ENCODE measurements at regions not wholly inside any gene's neighbourhood (a gene's known extent, or its start where the extent isn't known, plus 50 kb on each side); places are given as distances from the start of the nearest gene placed in this dataset.

- Histone ChIP-seq H2AFZ (ENCODE audit: low read length) (no peak overlapping the region), H3K36me3 (ENCODE audit: insufficient read depth, low read length) (no peaks in the 10 kb centered on the region), H3K27ac (ENCODE audit: low read depth, low read length, poor library complexity, severe bottlenecking) (no peak overlapping the region), H3K4me3 (ENCODE audit: low read depth, low read length, poor library complexity, severe bottlenecking) (no peak overlapping the region), H3K79me2 (ENCODE audit: insufficient read depth, low read depth, low read length) (no peaks in the 10 kb centered on the region), H3K9me2 (ENCODE audit: insufficient read depth, low read length) (no peaks in the 10 kb centered on the region), H3K4me1 (ENCODE audit: insufficient read depth, low read length, poor library complexity, severe bottlenecking) (no peaks in the 10 kb centered on the region), H3K4me2 (ENCODE audit: low read length) (no peak overlapping the region), H4K20me1 (ENCODE audit: insufficient read depth, low read length) (no peaks in the 10 kb centered on the region), H3K9me3 (ENCODE audit: low read length) (no peaks in the 10 kb centered on the region)
- CTCF ChIA-PET (ENCODE audit: unreplicated experiment) = no interaction called here
- POLR2A ChIA-PET = no interaction called here
- TF ChIP-seq CTCF (conservative IDR thresholded peaks at IDR 0.05; ENCODE audit: low read length) = no peak
- TF ChIP-seq EZH2phosphoT487 (IDR thresholded peaks at IDR 0.05; ENCODE audit: borderline replicate concordance, low read depth, low read length) = no peak
- no TSS peak for BruUV-seq (replicated peaks)
- intact Hi-C loops (cut with micrococcal nuclease; ENCODE audit: unreplicated experiment) = no loop called here
- DNase-seq (ENCODE audit: low spot score) = no peak
These were observed 274.8 kb upstream of the LYPLAL1 start for GRCh38 chr1:218898921-218899320.

- no peaks in the 10 kb centered on the region for H3K9me3 ChIP-seq (ENCODE audit: low read length)
- H4K20me1 ChIP-seq (ENCODE audit: insufficient read depth, low read length) = no peaks in the 10 kb centered on the region
- H3K9me2 ChIP-seq (ENCODE audit: insufficient read depth, low read length) = no peaks in the 10 kb centered on the region
- H3K4me3 ChIP-seq (ENCODE audit: low read depth, low read length, poor library complexity, severe bottlenecking) = no peak overlapping the region
- H3K79me2 ChIP-seq (ENCODE audit: insufficient read depth, low read depth, low read length) = no peaks in the 10 kb centered on the region
- intact Hi-C loops (cut with micrococcal nuclease; ENCODE audit: unreplicated experiment) = no loop called here
- H3K36me3 ChIP-seq (ENCODE audit: insufficient read depth, low read length) = no peaks in the 10 kb centered on the region
- H3K4me1 ChIP-seq (ENCODE audit: insufficient read depth, low read length, poor library complexity, severe bottlenecking) = no peaks in the 10 kb centered on the region
- no peak for DNase-seq (ENCODE audit: low spot score)
- CTCF ChIA-PET (ENCODE audit: unreplicated experiment) = no interaction called here
- BruUV-seq (replicated peaks) = no TSS peak
- no peak overlapping the region for H3K4me2 ChIP-seq (ENCODE audit: low read length)
- POLR2A ChIA-PET = interaction anchor here (0.5 kb wide), 1 partner anchor 25 kb away, joined by 3 read pairs; no protein-coding TSS in a partner anchor
- H3K27ac ChIP-seq (ENCODE audit: low read depth, low read length, poor library complexity, severe bottlenecking) = no peak overlapping the region
- no peak for TF ChIP-seq CTCF (conservative IDR thresholded peaks at IDR 0.05; ENCODE audit: low read length)
- no peak for TF ChIP-seq EZH2phosphoT487 (IDR thresholded peaks at IDR 0.05; ENCODE audit: borderline replicate concordance, low read depth, low read length)
- H2AFZ ChIP-seq (ENCODE audit: low read length) = no peak overlapping the region
These were observed 273.1 kb upstream of the LYPLAL1 start for GRCh38 chr1:218900615-218901014.

DNA sequence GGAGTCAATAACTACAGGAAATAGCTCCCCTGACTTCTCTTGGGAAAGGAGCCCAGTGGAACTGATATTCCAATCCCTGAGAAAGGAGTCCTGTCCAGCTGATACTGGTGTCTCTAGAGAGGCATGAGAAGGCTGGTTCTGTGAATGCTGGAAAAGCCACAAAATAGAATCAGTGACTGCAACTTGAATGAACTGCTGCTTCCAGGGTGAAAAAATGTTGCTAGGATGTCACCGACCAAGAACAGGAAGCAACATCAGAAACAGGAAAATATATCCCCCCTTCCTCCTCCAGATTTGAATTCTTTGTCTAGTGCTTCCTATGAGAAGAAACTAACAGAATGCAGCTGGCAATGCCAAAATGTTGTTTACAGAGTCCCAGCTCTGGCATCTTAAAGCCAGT lies 269.3 kb upstream of the LYPLAL1 start:
- no peaks in the 10 kb centered on the region for H3K36me3 ChIP-seq (ENCODE audit: insufficient read depth, low read length)
- no peaks in the 10 kb centered on the region for H3K79me2 ChIP-seq (ENCODE audit: insufficient read depth, low read depth, low read length)
- no peak for TF ChIP-seq EZH2phosphoT487 (IDR thresholded peaks at IDR 0.05; ENCODE audit: borderline replicate concordance, low read depth, low read length)
- TF ChIP-seq CTCF (conservative IDR thresholded peaks at IDR 0.05; ENCODE audit: low read length) = no peak
- intact Hi-C loops (cut with micrococcal nuclease; ENCODE audit: unreplicated experiment) = no loop called here
- H3K9me3 ChIP-seq (ENCODE audit: low read length) = no peaks in the 10 kb centered on the region
- ChIA-PET CTCF (ENCODE audit: unreplicated experiment) (no interaction called here), POLR2A (interaction anchor here (2.2 kb wide), 1 partner anchor 9 kb away, joined by 8 read pairs; no protein-coding TSS in a partner anchor)
- H3K4me2 ChIP-seq (ENCODE audit: low read length) = no peak overlapping the region
- H3K4me1 ChIP-seq (ENCODE audit: insufficient read depth, low read length, poor library complexity, severe bottlenecking) = no peaks in the 10 kb centered on the region
- DNase-seq (ENCODE audit: low spot score) = no peak
- no peaks in the 10 kb centered on the region for H4K20me1 ChIP-seq (ENCODE audit: insufficient read depth, low read length)
- BruUV-seq (replicated peaks) = no TSS peak
- no peak overlapping the region for H2AFZ ChIP-seq (ENCODE audit: low read length)
- no peak overlapping the region for H3K27ac ChIP-seq (ENCODE audit: low read depth, low read length, poor library complexity, severe bottlenecking)
- H3K4me3 ChIP-seq (ENCODE audit: low read depth, low read length, poor library complexity, severe bottlenecking) = no peak overlapping the region
- H3K9me2 ChIP-seq (ENCODE audit: insufficient read depth, low read length) = no peaks in the 10 kb centered on the region

Data from OCI-LY7 (cell line).